ENCODE measurements at regions not wholly inside any gene's neighbourhood (a gene's known extent, or its start where the extent isn't known, plus 50 kb on each side); places are given as distances from the start of the nearest gene placed in this dataset.

DNA sequence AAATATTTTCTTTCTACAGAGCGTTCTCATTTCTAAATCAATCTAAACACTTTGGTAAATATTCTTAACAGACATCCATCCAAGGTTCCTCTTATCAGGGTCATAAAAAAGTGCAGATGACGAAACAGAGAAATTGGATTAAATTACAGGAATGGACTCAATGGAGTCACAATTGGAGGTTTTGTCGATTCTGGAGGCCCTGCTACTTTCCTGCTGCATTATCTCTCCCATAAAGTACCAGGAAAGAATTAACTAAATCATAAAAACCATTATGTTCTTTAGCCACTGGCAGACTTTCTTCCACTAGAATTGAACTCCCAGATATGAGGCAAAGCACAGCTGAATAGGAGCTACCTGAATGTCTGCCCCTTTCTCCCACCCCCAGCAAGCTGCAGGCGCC lies 610.6 kb downstream of the HDGFL1 start:
- H3K9me2 ChIP-seq (ENCODE audit: insufficient read depth, low read length), result no peaks in the 10 kb centered on the region
- H3K79me2 ChIP-seq (replicated peaks; ENCODE audit: insufficient read depth, low read length), result no peaks in the 10 kb centered on the region
- H3K4me3 ChIP-seq (ENCODE audit: low read length), result no peak overlapping the region
- no peaks in the 10 kb centered on the region for H3K27me3 ChIP-seq (ENCODE audit: insufficient read depth, low read depth, low read length)
- no peaks in the 10 kb centered on the region for H3K9me3 ChIP-seq (ENCODE audit: low read length)
- no peaks in the 10 kb centered on the region for H4K20me1 ChIP-seq (ENCODE audit: insufficient read depth)
- H3K9ac ChIP-seq (ENCODE audit: low read length), result no peak overlapping the region
- peaks cover 3% of the 10 kb centered on the region for H3F3A ChIP-seq (ENCODE audit: insufficient read depth, low read length, poor library complexity, severe bottlenecking)
- H2AFZ ChIP-seq (ENCODE audit: low read depth, low read length), result no peak overlapping the region
- no peaks in the 10 kb centered on the region for H3K36me3 ChIP-seq (ENCODE audit: insufficient read depth, low read length)
- no peak for TF ChIP-seq POLR2AphosphoS5 (IDR thresholded peaks at IDR 0.05)
- no peak for TF ChIP-seq EP300 (conservative IDR thresholded peaks at IDR 0.05; ENCODE audit: poor library complexity, severe bottlenecking)
- TF ChIP-seq EZH2 (IDR thresholded peaks at IDR 0.05; ENCODE audit: borderline replicate concordance, insufficient read depth, low read length, poor library complexity, severe bottlenecking), result no peak
- TF ChIP-seq, protein P1, sequence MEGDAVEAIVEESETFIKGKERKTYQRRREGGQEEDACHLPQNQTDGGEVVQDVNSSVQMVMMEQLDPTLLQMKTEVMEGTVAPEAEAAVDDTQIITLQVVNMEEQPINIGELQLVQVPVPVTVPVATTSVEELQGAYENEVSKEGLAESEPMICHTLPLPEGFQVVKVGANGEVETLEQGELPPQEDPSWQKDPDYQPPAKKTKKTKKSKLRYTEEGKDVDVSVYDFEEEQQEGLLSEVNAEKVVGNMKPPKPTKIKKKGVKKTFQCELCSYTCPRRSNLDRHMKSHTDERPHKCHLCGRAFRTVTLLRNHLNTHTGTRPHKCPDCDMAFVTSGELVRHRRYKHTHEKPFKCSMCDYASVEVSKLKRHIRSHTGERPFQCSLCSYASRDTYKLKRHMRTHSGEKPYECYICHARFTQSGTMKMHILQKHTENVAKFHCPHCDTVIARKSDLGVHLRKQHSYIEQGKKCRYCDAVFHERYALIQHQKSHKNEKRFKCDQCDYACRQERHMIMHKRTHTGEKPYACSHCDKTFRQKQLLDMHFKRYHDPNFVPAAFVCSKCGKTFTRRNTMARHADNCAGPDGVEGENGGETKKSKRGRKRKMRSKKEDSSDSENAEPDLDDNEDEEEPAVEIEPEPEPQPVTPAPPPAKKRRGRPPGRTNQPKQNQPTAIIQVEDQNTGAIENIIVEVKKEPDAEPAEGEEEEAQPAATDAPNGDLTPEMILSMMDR (IDR thresholded peaks at IDR 0.05; ENCODE audit: poor library complexity, severe bottlenecking), result no peak
- TF ChIP-seq SMC3 (conservative IDR thresholded peaks at IDR 0.05; ENCODE audit: poor library complexity), result no peak
- no peak for TF ChIP-seq TAF1 (IDR thresholded peaks at IDR 0.05; ENCODE audit: low read depth)
- TF ChIP-seq RAD21 (conservative IDR thresholded peaks at IDR 0.05), result no peak
- TF ChIP-seq, protein P2, sequence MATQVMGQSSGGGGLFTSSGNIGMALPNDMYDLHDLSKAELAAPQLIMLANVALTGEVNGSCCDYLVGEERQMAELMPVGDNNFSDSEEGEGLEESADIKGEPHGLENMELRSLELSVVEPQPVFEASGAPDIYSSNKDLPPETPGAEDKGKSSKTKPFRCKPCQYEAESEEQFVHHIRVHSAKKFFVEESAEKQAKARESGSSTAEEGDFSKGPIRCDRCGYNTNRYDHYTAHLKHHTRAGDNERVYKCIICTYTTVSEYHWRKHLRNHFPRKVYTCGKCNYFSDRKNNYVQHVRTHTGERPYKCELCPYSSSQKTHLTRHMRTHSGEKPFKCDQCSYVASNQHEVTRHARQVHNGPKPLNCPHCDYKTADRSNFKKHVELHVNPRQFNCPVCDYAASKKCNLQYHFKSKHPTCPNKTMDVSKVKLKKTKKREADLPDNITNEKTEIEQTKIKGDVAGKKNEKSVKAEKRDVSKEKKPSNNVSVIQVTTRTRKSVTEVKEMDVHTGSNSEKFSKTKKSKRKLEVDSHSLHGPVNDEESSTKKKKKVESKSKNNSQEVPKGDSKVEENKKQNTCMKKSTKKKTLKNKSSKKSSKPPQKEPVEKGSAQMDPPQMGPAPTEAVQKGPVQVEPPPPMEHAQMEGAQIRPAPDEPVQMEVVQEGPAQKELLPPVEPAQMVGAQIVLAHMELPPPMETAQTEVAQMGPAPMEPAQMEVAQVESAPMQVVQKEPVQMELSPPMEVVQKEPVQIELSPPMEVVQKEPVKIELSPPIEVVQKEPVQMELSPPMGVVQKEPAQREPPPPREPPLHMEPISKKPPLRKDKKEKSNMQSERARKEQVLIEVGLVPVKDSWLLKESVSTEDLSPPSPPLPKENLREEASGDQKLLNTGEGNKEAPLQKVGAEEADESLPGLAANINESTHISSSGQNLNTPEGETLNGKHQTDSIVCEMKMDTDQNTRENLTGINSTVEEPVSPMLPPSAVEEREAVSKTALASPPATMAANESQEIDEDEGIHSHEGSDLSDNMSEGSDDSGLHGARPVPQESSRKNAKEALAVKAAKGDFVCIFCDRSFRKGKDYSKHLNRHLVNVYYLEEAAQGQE (IDR thresholded peaks at IDR 0.05; ENCODE audit: borderline replicate concordance), result no peak
- no peak for TF ChIP-seq MXI1 (conservative IDR thresholded peaks at IDR 0.05; ENCODE audit: poor library complexity, severe bottlenecking)
- H3K4me2 ChIP-seq (ENCODE audit: low read length), result no peak overlapping the region
- no peak overlapping the region for H3K27ac ChIP-seq (ENCODE audit: low read length)

DNA sequence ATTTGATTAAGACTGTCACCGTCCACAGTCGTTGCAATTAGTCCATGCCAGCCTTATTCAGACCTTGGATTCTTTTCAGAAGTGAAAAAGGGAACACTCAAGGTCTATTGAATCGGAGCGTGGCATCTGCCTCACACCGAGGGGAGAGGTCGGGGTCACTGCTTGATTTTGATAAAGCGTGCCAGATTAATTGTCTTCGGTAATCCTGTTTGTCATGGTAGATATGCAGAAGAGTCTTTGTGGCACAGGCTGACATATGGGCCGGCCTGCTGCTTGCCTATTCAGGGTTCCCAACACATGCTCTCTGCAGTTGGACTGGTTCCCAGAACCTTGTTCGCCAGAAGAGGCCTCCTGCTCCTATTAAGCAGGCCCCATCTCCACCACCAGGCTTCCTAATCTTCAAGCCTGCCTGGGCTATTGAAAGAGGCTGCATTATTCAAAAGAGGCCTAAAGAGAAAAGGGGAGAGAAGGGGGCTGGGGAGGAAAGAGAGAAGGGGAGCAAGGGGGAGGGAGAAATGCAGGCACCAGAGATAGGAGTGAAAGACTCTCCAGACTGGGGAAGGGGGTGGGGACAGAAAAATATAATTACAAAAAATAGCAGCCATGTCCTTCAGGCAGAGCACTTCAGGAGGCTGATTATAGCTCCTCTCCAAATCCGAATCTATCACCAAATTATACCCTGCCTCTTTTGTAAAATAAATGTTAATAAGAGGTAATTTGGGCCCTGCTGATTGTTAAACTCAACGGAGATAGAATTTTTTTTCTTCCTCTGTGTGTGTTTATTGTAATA lies 611.3 kb downstream of the HDGFL1 start:
- Histone ChIP-seq H3K27me3 (ENCODE audit: insufficient read depth, low read depth, low read length) (no peaks in the 10 kb centered on the region), H3F3A (ENCODE audit: insufficient read depth, low read length, poor library complexity, severe bottlenecking) (peaks cover 3% of the 10 kb centered on the region), H3K9ac (ENCODE audit: low read length) (no peak overlapping the region), H3K36me3 (ENCODE audit: insufficient read depth, low read length) (no peaks in the 10 kb centered on the region), H2AFZ (ENCODE audit: low read depth, low read length) (no peak overlapping the region), H3K9me3 (ENCODE audit: low read length) (no peaks in the 10 kb centered on the region), H3K4me2 (ENCODE audit: low read length) (no peak overlapping the region), H3K27ac (ENCODE audit: low read length) (no peak overlapping the region), H3K9me2 (ENCODE audit: insufficient read depth, low read length) (no peaks in the 10 kb centered on the region), H3K4me3 (ENCODE audit: low read length) (no peak overlapping the region), H4K20me1 (ENCODE audit: insufficient read depth) (no peaks in the 10 kb centered on the region), H3K79me2 (replicated peaks; ENCODE audit: insufficient read depth, low read length) (no peaks in the 10 kb centered on the region)
- TF ChIP-seq, protein P1 (IDR thresholded peaks at IDR 0.05; ENCODE audit: poor library complexity, severe bottlenecking), result no peak
- TF ChIP-seq SMC3 (conservative IDR thresholded peaks at IDR 0.05; ENCODE audit: poor library complexity), result no peak
- TF ChIP-seq, protein P2 (IDR thresholded peaks at IDR 0.05; ENCODE audit: borderline replicate concordance), result no peak
- TF ChIP-seq EP300 (conservative IDR thresholded peaks at IDR 0.05; ENCODE audit: poor library complexity, severe bottlenecking), result no peak
- TF ChIP-seq RAD21 (conservative IDR thresholded peaks at IDR 0.05), result no peak
- no peak for TF ChIP-seq MXI1 (conservative IDR thresholded peaks at IDR 0.05; ENCODE audit: poor library complexity, severe bottlenecking)
- no peak for TF ChIP-seq EZH2 (IDR thresholded peaks at IDR 0.05; ENCODE audit: borderline replicate concordance, insufficient read depth, low read length, poor library complexity, severe bottlenecking)
- TF ChIP-seq TAF1 (IDR thresholded peaks at IDR 0.05; ENCODE audit: low read depth), result no peak

Measured in neural cell (in vitro differentiated cells).